Hepatocyte (in vitro differentiated cells): ENCODE measurements at regions not wholly inside any gene's neighbourhood (a gene's known extent, or its start where the extent isn't known, plus 50 kb on each side); places are given as distances from the start of the nearest gene placed in this dataset.

ENCODE experiments used
- CTCF ChIP-seq: fragments of 200-600 bp; sonication (generic); IDR thresholded peaks from 2 replicates; pipeline ENCODE4 v1.5.1; 2016; ENCODE audit warnings: antibody characterized with exemption, mild to moderate bottlenecking; ENCODE audit not compliant: poor library complexity
- EZH2 ChIP-seq: fragments of 200-600 bp; sonication (generic); IDR thresholded peaks from 2 replicates; pipeline ENCODE4 v1.6.1; 2016; ENCODE audit warnings: antibody characterized with exemption, mild to moderate bottlenecking, borderline replicate concordance
- EZH2phosphoT487 ChIP-seq: fragments of 200-600 bp; sonication (generic); IDR thresholded peaks from one replicate; pipeline ENCODE4 v1.6.1; 2018; ENCODE audit warnings: antibody characterized with exemption, mild to moderate bottlenecking, low read depth, moderate library complexity; ENCODE audit not compliant: unreplicated experiment, severe bottlenecking

- TF ChIP-seq CTCF: no peak
- no peak for TF ChIP-seq EZH2phosphoT487
- TF ChIP-seq EZH2: no peak
Observed at GRCh38 chr5:2222246-2222992, 339.7 kb upstream of the IRX4 start.
